ENCODE measurements at regions not wholly inside any gene's neighbourhood (a gene's known extent, or its start where the extent isn't known, plus 50 kb on each side); places are given as distances from the start of the nearest gene placed in this dataset.

GRCh38 chr4:62262676-62263075, 1062.5 kb downstream of the ADGRL3 start:
- no peaks in the 10 kb centered on the region for H3K36me3 Mint-ChIP-seq (ENCODE audit: low read depth)
- H3K27me3 Mint-ChIP-seq (ENCODE audit: insufficient read depth, low read depth, poor library complexity): no peaks in the 10 kb centered on the region
- no peaks in the 10 kb centered on the region for H4K20me1 ChIP-seq (replicated peaks; ENCODE audit: insufficient read depth)
- H3K27ac ChIP-seq (ENCODE audit: low read depth): no peak overlapping the region
- H3F3A ChIP-seq (replicated peaks; ENCODE audit: low read depth): no peaks in the 10 kb centered on the region
- H2AFZ ChIP-seq: no peak overlapping the region
- no peak overlapping the region for H3K4me3 ChIP-seq
- no peaks in the 10 kb centered on the region for H3K36me3 ChIP-seq (ENCODE audit: insufficient read depth)
- H3K27me3 ChIP-seq (ENCODE audit: insufficient read depth): no peaks in the 10 kb centered on the region
- TF ChIP-seq EZH2 (IDR thresholded peaks at IDR 0.05; ENCODE audit: low read depth, unreplicated experiment) (no peak), JUNB (IDR thresholded peaks at IDR 0.05; ENCODE audit: unreplicated experiment) (no peak), ZNF462 (CRISPR knock-in tag; IDR thresholded peaks at IDR 0.05) (no peak), CTCF (conservative IDR thresholded peaks at IDR 0.05; ENCODE audit: low read depth in 2 of 2) (no peak), ETS1 (IDR thresholded peaks at IDR 0.05) (no peak), POLR2AphosphoS5 (IDR thresholded peaks at IDR 0.05; ENCODE audit: low read depth) (no peak), STAT1 (IDR thresholded peaks at IDR 0.05; ENCODE audit: unreplicated experiment) (no peak), REST (IDR thresholded peaks at IDR 0.05; ENCODE audit: unreplicated experiment) (no peak), ZNF331 (CRISPR knock-in tag; IDR thresholded peaks at IDR 0.05; ENCODE audit: low read depth) (no peak), CREB1 (CRISPR knock-in tag; IDR thresholded peaks at IDR 0.05; ENCODE audit: low read depth) (no peak)
- H3K4me2 ChIP-seq: no peak overlapping the region
- H3K4me1 Mint-ChIP-seq: peaks cover 12% of the 10 kb centered on the region; the same call in 2 of the 3 replicates
- H3K79me2 ChIP-seq (replicated peaks; ENCODE audit: insufficient read depth): no peaks in the 10 kb centered on the region
- H3K4me3 Mint-ChIP-seq: no peak overlapping the region
- H3K27ac Mint-ChIP-seq: no peak overlapping the region
- no peak for DNase-seq (ENCODE audit: low spot score)
- H3K9me3 Mint-ChIP-seq: no peaks in the 10 kb centered on the region
- no peak for ATAC-seq
- no peaks in the 10 kb centered on the region for H3K9me2 ChIP-seq (ENCODE audit: insufficient read depth)
- H3K4me1 ChIP-seq (ENCODE audit: insufficient read depth): peaks cover 14% of the 10 kb centered on the region
